HG03097 (cell line): ENCODE measurements at regions not wholly inside any gene's neighbourhood (a gene's known extent, or its start where the extent isn't known, plus 50 kb on each side); places are given as distances from the start of the nearest gene placed in this dataset.

ENCODE experiments used
- ATAC-seq: cut with Tn5 transposase; IDR thresholded peaks from one replicate; pipeline ENCODE4 v1.9.1; 2021; ENCODE audit not compliant: unreplicated experiment, low FRiP score

DNA sequence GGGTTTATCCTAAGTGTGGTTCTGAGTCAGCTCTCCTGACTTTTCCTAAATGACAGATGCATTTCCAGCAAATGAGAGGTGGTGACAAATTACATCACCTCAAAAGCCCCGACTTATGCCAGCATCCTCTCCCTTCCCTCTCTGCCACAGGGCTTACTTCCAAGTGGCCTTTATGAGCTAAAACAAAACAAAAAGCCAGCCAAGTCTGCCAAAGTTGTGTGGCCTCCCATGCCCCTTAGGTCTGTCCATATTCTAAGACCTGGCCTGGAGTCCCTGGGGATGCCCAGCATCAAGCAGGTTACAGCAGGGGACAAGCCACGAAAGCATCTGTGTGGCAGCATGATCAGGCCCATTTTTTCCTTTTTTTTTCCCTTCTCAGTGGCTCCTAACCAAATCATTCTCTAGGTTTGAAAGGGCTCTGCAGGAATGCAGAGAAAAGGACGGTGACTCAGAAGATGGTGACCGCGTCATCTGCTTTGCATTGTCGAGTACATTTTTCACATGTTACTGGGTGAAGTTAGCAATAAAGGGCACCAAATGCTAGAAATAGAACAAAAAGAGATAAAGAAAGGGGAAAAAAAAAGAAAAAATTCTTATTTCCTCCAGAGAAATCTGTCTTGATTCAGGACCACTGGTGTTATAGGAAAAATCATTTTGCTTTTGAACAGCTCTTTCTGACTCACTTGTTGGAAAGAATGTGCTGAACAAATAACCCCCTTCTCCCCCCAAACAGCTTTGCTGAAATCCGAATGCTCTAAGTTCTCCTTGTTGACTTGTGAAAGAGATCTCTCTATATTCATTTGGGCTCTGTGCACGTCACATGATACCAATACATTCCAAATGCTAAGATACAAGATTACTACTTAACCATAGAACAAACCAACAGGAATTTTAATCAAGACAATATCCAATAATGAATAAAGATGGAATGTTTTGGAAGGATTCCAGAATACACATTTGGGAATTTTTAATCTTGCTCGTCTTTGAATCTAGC, 178.7 kb downstream of the EN1 start:
- no peak for ATAC-seq

DNA sequence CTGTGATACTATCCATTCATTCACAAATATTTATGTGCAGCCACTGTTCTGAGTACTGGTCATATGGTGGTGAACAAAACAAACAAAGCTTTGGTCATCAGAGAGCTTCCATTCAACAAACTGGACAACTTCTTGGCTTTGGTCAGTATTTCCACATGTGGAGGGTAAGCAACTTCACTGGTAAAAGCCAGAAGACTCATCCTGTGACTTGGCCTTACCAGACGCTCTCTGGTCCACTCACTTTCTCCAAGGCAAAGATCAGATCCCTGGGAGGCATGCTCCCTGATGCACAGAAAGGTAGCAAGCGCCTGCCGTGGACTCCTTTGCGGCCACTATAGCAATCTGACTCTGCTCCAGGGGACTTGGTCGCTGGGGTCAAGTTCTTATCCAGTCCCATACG, 179.5 kb downstream of the EN1 start:
- ATAC-seq = no peak

DNA sequence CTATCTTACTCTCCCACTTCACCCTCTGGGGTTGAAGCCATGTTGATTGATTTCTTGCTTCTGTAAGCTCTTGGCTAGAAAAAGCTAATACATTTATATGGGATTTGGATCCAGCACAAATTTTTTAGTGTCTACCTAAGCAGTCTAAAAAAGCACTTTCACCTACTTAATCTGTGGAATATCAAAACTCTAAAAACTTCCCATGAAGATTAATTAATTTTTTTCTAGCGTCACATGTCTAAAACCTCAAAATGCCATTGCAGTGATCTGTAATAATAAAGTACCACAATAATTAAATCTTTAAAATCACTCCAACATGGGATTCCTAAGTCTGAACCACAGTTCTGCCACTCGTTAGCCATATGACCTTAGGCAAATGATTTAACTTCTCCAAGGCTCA, 180.1 kb downstream of the EN1 start:
- ATAC-seq = no peak

DNA sequence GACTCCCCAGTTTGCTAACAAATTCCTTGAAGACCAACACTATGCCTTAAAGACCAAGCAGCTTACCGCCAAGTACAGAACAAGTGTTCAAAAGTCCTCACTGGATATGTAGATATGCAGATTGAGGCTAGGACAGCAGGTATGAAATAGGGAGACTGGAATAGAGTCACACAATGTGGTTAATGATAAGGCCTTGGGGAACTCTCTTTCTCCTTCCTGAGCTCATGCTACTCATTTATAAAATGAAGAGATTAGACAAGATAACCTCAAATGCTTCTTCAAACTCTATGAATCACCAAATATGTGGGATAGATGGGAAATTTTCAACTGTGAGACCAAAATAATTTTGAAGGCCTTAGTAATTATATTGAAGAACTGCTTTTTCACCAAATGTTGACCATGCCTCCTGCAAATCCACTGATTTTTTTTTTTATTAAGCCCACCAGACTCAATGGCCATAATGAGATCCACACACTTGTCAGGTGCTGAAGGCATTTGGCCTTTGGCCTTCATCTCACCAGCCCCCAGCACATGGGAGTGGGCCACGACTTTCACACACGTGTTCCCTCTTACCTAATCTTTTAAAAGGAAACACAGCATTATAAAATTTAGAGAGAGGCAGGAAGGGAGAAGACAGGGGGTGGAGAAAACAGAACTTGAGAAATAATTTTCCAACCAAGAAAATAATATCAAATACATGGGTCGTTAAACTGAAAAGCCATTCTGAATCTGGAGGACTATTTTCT, 181.5 kb downstream of the EN1 start:
- ATAC-seq = no peak

DNA sequence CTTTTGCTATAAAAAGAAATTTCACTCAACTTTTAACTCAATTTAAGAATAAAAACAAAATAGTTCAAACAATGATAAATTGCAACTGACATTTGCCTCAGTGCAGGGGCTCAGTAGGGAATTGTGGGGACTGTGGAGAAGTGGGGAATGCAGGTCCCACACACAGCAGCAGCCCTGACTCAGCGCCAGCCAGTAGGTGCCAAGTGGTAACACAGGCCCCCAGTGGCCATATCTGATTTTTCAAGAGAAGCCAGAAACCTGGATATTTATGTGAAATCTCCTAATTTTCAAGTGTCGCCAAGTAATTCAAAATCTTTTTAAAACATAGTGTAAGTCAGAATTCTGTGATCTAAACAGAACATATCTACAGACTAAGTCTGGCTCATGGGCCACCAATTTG, 186.3 kb downstream of the EN1 start:
- ATAC-seq = no peak

DNA sequence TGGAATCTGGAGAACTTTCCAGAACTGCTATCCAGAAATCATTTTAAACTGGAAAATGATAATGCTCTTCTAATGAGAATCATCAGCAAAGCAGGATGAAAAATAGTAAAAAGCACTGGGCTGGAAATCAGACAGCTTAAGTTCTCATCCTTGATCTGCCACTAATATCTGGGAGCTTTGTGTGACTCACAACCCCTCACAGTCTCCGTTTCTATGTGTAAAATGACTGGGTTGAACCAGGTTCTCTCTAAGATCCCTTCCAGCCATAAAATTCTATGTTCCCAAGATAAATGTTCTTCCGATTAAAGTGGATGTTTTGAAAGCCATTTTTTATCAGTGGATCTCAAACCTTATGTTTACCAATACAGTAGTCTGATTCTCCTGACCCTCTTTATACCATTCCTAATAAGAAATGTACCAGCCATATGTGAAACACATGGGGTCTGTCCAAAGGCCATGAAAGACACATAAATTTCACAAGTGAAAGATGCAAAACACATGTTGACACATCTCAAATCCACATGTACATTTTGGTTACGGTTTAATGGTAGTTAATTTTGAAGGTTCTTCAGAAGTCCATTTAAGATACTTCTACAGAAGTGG, 188.8 kb downstream of the EN1 start:
- no peak for ATAC-seq

DNA sequence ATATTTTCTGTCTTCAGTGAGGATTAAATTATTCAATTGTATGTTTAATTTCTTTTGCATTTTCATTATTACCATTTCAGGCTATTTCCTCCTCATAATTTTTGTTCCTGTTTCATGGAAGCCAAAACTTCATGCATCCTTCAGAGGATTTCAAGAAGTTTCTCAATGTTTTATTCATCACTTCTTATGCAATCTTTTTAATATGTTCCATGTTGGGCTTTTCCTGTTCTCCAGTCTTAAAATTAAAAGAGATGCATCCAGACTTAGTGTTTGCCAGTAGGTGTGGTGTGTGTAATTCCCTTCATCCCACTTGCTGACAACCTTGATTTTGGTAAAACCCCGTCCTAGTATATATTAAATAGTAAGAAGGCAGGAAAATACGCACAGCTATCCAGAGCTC, 190.0 kb downstream of the EN1 start:
- no peak for ATAC-seq

DNA sequence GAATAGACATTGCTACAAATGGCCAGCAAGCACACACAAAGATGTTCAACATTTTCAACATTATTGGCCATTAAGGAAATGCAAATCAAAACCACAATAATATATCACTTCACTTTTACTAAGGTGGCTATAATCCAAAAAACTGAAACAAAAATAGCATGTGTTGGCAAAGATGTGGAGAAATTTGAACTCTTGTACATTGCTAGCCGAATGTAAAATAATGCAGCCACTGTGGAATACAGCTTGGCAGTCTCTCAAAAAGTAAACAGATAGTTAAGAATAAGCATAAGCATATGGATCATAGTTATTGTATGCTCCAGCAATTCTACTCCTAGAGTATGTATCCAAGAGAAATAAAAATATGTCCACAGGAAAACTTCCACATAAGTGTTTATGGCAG, 192.5 kb downstream of the EN1 start:
- no peak for ATAC-seq

DNA sequence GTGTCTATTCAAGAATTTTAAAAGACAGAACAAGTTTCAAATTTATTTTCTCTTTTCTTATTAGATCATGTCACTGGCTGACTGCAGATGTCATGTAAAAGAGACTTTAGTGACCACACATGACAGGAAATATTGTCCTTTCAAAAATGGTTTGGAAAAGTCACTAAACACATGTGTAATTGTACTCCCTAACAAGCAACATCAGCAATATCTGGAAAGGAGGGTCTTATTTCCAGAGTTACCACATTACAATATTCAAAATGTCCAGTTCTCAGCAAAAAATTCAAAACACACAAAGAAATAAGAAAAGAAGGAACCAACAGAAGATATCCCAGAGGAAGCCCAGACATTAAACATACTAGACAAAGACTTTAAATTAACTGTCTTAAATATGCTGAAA, 197.1 kb downstream of the EN1 start:
- no peak for ATAC-seq

DNA sequence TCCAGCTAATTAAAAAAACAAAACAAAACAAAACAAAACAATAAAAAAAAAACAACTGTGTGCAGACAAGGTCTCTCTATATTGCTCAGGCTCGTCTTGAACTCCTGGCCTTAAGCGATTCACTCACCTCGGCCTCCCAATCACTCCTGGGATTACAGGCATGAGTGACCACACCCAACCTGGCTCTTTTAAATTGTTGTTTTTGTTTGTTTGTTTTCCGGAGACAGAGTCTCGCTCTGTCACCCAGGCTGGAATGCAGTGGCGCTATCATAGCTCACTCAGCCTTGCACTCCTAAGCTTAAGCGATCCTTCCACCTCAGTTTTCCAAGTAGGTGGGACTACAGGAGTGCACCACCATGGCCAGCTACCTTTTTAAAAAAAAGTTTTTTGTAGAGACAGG, 201.6 kb downstream of the EN1 start:
- no peak for ATAC-seq

DNA sequence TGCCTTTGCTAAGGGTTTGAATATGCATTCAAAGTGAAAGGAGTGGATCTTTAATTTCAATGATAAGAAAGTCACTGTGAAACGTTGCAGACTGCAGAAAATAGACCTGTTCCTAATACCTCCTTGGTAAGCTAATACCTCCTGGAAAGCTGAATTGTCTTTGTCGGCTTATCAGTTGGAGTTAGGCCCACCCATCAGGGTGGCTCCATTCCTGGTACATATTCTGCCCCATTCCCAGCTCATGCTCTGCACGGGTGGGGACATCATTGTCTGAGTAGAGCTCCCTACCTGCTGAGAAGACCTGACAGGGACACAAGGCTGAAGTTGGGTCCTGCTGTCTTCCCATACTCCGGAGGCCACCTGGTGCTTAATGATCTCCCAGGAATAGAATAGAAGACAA, 203.3 kb downstream of the EN1 start:
- ATAC-seq = no peak

DNA sequence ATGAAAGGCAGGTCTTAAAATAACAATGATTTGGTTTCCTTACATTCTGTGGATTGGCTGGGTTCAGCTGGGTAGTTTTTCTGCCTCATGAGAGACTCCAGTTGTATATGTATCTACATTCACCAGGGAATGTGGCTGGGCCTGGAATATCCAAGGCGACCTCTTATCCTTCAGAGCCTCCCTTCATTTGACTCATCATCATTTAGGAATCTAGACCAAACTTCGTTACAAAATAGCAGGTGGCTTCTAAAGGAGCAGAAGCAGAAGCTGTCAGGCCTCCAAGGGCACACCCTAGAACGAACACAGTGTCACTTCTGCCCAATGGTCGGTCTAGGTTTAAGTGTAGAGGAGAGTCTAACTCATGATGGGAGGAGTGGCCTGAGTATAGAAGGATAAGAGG, 204.2 kb downstream of the EN1 start:
- no peak for ATAC-seq

DNA sequence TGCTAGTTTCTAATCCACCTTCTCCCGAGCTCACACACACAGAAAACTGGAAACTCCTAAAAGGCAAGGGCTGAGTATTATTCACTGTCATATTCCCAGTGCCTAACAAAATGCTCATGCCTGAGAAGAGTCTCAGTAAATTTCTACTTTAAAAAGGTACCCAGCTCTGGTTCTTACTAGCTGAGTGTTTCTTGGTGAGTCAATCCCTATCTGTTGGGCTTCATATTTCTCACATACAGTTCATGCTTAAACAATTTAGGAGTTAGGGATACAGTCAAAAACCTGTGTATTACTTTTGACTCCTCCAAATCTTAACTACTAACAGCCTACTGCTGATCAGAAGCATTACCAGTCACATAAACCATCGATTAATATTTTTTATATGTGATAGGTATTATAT, 204.9 kb downstream of the EN1 start:
- no peak for ATAC-seq

DNA sequence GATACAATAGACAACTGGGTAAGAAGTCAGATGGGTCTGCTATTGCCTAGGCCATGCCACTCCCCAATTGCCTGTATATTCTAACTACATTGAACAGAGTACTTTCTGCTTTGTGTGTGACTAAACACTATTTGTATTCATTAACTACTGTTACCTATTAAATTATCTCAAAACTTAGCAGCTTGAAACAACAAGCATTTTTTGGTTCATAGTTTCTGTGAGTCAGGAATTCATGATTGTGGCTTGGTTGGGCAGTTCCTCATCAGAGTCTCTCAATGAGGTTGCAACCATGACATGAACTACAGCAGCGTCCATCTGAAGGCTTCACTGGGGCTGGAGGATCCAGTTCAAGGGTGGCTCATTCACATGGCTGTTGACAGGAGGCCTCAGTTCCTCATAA, 205.7 kb downstream of the EN1 start:
- no peak for ATAC-seq

DNA sequence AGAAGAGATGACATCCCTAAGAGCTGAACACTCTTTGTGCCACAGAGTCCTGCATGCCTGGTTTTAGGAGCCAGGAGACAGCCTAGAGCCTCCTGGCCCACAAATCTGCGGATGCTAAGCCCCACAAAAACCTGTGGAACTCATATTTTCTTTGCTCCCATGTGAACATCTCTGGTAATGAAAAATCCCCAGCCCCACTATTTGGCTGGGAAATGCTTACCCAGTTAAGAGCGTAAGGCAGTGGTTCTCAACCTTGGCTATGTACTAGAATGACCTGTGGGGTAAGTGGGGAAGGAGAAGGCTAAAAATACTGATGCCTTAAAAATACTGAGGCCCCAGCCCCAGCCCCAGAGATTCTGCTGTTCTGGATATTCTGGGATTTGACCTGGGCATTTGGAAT, 208.1 kb downstream of the EN1 start:
- ATAC-seq = no peak

DNA sequence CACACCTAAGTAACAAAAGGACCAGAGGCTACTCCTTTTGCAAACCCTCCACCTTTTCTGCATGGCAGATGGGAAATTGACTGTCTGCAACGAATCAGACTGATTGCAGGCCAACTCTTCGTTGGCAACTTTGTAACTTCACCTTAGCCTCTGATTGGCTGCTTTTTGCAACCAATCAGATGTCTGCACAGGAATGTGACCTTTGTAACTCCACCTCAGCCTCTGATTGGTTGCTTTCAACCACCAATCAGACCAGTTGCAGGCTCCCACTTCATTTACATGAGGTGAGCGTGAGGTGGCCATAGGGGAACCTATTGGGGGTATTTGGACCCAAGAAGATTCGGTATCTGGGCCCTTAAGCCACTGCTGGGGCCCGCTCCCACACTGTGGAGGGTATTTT, 209.0 kb downstream of the EN1 start:
- ATAC-seq = no peak

DNA sequence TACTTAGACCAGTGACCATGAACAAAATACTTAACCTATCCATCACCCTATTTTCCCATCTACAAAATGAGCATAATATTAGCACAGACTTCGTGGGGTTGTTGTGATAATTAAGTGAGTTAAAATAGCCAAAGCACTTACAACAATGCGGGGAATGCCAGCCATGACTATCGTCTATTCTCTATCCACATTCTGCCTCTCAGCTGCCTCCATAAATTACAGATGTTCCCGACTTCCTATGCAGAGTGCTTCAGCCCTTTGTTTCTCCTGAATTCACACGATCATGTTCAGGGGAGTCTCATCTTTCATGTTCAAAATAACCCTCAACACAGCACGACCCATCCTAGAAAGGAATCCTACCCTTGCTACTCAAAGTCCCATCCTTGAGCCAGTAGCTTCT, 211.6 kb downstream of the EN1 start:
- no peak for ATAC-seq

DNA sequence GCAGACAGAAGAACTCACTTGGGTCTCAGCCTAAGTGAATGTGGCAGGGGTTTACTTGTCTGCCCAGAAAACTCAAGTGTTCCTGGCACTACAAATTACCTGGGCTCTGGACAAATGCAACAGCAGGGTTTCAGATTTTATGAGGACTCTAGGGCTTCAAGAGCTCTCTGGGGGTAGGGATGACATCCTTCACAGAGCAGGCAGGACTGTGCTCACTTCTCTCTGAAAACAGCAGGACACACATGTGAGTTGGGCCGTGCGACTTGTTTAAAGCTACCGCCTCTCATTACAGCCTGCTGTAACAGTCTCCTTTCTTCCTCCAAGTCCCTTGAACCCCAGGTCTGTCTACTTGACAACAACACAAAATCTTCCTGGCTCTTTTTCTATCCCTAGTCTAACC, 212.6 kb downstream of the EN1 start:
- ATAC-seq = no peak

DNA sequence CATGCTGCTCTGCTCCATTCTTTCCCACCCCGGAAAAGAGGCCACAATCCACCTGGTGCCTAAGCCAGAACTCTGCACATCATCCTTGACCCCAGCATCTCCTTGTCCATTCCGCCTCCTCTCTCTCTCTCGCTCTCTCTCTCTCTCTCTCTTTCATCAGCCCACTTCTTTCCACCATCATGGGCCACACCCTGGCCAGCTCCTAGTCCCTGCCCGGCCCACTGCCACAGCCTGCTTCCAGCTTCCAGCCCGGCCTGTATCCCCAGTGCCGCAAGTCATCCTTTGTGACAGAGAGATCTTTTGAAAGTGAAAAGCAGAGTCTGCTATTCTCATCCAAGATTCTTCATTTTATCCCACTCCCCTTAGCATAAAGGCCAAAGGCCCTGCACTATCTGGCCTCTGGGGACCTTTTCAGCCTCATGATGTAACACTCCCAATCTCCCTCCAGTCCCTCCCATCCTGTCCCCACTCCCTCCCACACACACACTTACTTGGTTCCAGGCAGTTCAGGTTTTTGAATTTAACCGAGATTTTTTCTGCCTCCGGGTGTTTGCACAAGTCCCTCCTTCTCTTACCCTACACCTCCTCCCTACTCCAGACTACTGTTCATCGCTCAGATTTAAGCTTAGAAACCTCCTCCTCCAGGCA, 214.0 kb downstream of the EN1 start:
- ATAC-seq = no peak

DNA sequence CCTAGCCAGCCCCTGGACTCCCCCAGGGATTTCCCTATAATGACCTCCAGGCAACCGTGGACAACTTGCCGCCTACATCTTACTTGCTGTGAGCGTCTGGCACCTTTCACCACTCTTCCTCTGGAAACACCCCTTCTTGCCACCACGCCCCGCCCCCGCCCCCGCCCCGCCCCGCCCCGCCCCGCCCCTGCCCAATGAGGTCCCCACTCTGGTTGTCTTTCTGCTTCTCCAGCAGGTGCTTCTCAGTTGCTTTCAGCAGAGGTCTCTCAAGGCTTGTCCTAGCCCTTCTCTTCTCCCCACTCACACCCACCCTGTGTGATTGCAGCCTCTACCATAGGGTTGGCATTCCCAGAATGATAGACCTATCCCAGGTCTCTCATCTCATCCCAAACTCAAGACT, 214.5 kb downstream of the EN1 start:
- no peak for ATAC-seq

DNA sequence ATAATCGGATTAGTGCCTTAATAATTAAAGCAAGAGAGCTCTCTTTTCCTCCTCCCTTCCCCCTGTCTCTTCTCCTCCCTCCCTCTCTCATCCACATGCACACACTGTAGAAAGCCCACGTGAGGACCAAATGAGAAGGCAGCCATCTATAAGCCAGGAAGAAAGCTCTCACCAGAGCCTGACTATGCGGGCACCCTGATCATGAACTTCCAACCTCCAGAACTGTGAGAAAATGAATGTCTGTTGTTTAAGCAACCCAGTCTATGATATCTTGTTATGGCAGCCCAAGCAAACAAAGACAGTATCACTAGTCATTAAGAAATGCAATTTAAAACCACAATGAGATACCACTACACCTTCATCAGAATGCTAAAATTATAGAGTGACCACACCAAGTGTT, 220.3 kb downstream of the EN1 start:
- no peak for ATAC-seq
